ENCODE measurements at regions not wholly inside any gene's neighbourhood (a gene's known extent, or its start where the extent isn't known, plus 50 kb on each side); places are given as distances from the start of the nearest gene placed in this dataset.

DNA sequence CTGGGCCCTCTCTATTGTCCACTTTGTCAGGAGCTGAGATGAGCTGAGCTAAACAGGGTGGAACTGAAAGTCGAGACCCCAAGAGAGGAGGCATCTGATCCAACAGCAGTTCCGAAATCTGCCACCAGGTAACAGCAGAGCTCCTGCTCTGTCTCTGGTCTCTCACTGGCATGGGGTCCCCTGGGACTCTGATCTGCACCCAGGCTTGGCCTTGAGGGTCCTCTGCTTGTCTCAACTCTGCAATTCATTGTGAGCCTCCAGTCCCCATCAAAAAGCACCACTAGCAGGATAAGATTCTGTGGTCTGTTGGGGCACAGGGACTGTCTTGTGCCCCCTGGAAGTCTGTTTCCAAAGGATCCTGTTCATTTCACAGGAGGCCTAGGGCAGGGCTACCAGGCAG is 62.5 kb upstream of the TOP1 start:
- no peak overlapping the region for H3K4me3 ChIP-seq
- no peak overlapping the region for H2AFZ ChIP-seq
- TF ChIP-seq EZH2phosphoT487 (IDR thresholded peaks at IDR 0.05; ENCODE audit: low read depth, severe bottlenecking, unreplicated experiment) (no peak), EZH2 (IDR thresholded peaks at IDR 0.05; ENCODE audit: borderline replicate concordance) (no peak), CTCF (IDR thresholded peaks at IDR 0.05; ENCODE audit: poor library complexity) (no peak)
- no peak overlapping the region for H3K4me2 ChIP-seq
- no peaks in the 10 kb centered on the region for H3K4me1 ChIP-seq (ENCODE audit: insufficient read depth)
- H3K79me2 ChIP-seq, result no peaks in the 10 kb centered on the region
- H3K36me3 ChIP-seq (replicated peaks; ENCODE audit: insufficient read depth, low read depth), result no peaks in the 10 kb centered on the region
- H3K9me2 ChIP-seq (replicated peaks; ENCODE audit: insufficient read depth), result no peaks in the 10 kb centered on the region
- WGBS (ENCODE audit: low lambda C conversion rate, missing lambda C conversion rate), result 68% methylated on average over 2 of the region's 2 CpGs
- H4K20me1 ChIP-seq (ENCODE audit: insufficient read depth, poor library complexity, severe bottlenecking), result no peaks in the 10 kb centered on the region
- H3K9me3 ChIP-seq (ENCODE audit: low read depth), result no peaks in the 10 kb centered on the region
- DNase-seq (ENCODE audit: low spot score), result no peak
- H3K27ac ChIP-seq, result no peak overlapping the region
- no peaks in the 10 kb centered on the region for H3K27me3 ChIP-seq

DNA sequence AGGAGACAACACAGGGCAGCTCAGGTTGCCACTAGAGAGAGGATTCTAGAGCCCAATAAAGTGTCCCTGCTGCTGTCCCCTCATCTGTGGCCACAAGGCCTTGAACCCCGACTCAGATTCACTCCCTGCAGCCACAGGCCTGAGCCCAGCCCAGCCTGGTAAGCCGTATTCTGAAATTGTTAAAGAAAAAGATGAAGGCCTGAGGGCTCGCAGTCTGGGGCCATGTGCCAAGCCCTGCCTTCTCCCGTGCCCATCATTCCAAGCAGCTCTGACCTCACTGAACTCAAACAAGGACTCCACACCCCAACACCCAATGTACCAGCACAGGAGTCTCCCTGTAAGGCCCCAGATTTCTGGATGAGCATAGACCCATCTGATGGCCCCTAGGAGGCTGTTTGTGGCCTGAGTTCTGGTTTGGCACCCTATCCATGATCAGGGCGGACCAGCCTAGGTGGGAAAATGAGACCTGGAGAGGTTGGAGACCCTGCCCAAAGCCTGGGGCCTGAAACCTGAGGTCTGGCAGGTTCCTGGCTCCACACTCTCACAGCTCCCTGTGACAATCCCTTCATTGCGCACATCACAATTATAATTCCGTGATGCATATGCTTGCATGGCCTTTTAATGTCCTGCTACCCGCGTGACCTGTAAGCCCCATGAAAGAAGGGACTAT is 62.0 kb upstream of the TOP1 start:
- Histone ChIP-seq H3K36me3 (replicated peaks; ENCODE audit: insufficient read depth, low read depth) (no peaks in the 10 kb centered on the region), H3K27me3 (no peaks in the 10 kb centered on the region), H3K27ac (no peak overlapping the region), H3K79me2 (no peaks in the 10 kb centered on the region), H2AFZ (no peak overlapping the region), H3K9me2 (replicated peaks; ENCODE audit: insufficient read depth) (no peaks in the 10 kb centered on the region), H3K4me2 (no peak overlapping the region), H3K4me1 (ENCODE audit: insufficient read depth) (no peaks in the 10 kb centered on the region), H4K20me1 (ENCODE audit: insufficient read depth, poor library complexity, severe bottlenecking) (no peaks in the 10 kb centered on the region), H3K9me3 (ENCODE audit: low read depth) (no peaks in the 10 kb centered on the region), H3K4me3 (no peak overlapping the region)
- 97% methylated on average over 8 of the region's 9 CpGs for WGBS (ENCODE audit: low lambda C conversion rate, missing lambda C conversion rate)
- TF ChIP-seq EZH2 (IDR thresholded peaks at IDR 0.05; ENCODE audit: borderline replicate concordance), result no peak
- TF ChIP-seq CTCF (IDR thresholded peaks at IDR 0.05; ENCODE audit: poor library complexity), result no peak
- no peak for TF ChIP-seq EZH2phosphoT487 (IDR thresholded peaks at IDR 0.05; ENCODE audit: low read depth, severe bottlenecking, unreplicated experiment)
- no peak for DNase-seq (ENCODE audit: low spot score)

- TF ChIP-seq CTCF (IDR thresholded peaks at IDR 0.05; ENCODE audit: poor library complexity), result no peak
- TF ChIP-seq EZH2 (IDR thresholded peaks at IDR 0.05; ENCODE audit: borderline replicate concordance), result no peak
- TF ChIP-seq EZH2phosphoT487 (IDR thresholded peaks at IDR 0.05; ENCODE audit: low read depth, severe bottlenecking, unreplicated experiment), result no peak
- Histone ChIP-seq H3K9me3 (ENCODE audit: low read depth) (no peaks in the 10 kb centered on the region), H3K4me3 (no peak overlapping the region), H3K9me2 (replicated peaks; ENCODE audit: insufficient read depth) (no peaks in the 10 kb centered on the region), H2AFZ (no peak overlapping the region), H3K79me2 (no peaks in the 10 kb centered on the region), H3K27ac (no peak overlapping the region), H3K27me3 (no peaks in the 10 kb centered on the region), H3K4me1 (ENCODE audit: insufficient read depth) (no peaks in the 10 kb centered on the region), H4K20me1 (ENCODE audit: insufficient read depth, poor library complexity, severe bottlenecking) (no peaks in the 10 kb centered on the region), H3K4me2 (no peak overlapping the region), H3K36me3 (replicated peaks; ENCODE audit: insufficient read depth, low read depth) (no peaks in the 10 kb centered on the region)
- no peak for DNase-seq (ENCODE audit: low spot score)
- 83% methylated on average over 4 of the region's 4 CpGs for WGBS (ENCODE audit: low lambda C conversion rate, missing lambda C conversion rate)
Measured at GRCh38 chr20:40967700-40968099, 60.9 kb upstream of the TOP1 start.

Measured in hepatocyte (in vitro differentiated cells).